SH-SY5Y (cell line): ENCODE measurements at regions not wholly inside any gene's neighbourhood (a gene's known extent, or its start where the extent isn't known, plus 50 kb on each side); places are given as distances from the start of the nearest gene placed in this dataset.

ENCODE experiments used
- GATA2 ChIP-seq: IDR thresholded peaks from 2 replicates; pipeline ENCODE4 v1.6.1; 2011; ENCODE audit warnings: mild to moderate bottlenecking, low read depth, low read length
- GATA3 ChIP-seq: IDR thresholded peaks from 2 replicates; pipeline ENCODE4 v1.6.1; 2011; ENCODE audit warnings: low read depth, mild to moderate bottlenecking, low read length, moderate library complexity

GRCh38 chr2:117536139-117536538 lies 278.4 kb upstream of the DDX18 start:
- no peak for TF ChIP-seq GATA2
- TF ChIP-seq GATA3 = no peak
